ENCODE measurements at regions not wholly inside any gene's neighbourhood (a gene's known extent, or its start where the extent isn't known, plus 50 kb on each side); places are given as distances from the start of the nearest gene placed in this dataset.

GRCh38 chr5:158096835-158097234, 237.9 kb upstream of the CLINT1 start:
- no peak for DNase-seq (ENCODE audit: low read depth in 4 of 4, low spot score in 3 of 4)

DNA sequence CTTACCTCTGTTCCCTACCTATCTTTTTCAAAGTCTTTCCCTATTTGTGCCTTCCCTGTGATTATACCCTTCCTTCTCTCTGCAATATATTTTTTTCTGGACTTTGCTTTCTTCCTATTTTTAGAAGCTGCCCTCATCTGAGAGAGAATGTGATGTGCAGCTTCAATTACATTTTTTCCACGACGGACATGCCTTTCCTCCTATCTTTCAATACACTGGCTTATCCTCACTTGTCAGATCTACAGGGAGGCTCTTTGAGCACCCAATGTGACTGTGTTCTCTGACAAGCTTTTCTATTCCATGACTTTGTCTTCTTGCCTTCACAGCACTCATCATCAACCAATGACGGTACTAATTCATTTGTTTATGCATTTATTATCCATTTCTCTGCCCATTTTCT, 227.9 kb upstream of the CLINT1 start:
- DNase-seq (ENCODE audit: low read depth in 4 of 4, low spot score in 3 of 4), result no peak

DNA sequence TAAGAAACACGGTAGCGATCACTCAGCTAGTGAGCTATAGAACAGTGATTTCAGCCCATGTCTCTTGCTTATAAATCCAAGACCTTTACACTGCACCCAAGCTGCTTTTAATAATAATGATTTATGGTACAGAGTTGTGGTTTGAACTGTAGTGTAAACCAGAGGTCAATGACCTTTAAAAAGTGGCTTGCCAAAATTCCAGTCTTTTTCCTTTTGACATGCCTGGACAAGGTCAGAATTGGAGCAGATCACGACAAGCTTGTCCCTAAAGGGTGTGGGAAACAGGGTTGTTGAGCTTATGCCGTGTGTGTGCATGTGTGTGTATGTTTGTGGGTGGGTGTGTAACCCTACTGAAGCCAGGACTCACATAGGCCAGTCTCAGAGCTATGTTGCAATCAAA, 225.3 kb upstream of the CLINT1 start:
- no peak for DNase-seq (ENCODE audit: low read depth in 4 of 4, low spot score in 3 of 4)

DNA sequence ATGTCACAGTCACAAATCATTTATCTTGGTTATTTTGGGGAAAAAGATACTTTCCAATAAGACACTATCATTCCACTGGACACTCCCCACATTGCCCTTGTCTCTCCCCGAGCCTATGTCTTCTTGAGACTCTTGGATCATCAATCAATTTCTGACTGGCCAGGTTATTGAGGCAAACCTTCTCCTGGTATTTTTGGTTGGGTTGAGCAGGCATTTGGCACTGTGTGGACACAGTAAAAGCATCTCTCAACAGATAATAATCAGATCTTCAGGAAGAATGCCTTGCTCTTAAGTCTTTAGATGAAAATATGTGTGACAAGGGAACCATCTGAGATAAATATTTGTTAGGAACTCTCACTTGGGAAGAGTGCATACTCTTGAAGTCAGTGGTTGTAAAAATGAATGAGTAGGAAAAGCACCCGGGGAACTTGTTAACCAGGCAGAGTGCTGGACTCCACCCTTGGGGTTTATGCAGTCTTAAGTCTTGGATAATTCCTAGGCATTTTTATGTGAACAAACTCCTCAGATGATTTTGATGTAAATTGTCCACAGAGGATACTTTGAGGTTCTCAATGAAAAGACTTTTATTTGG, 223.8 kb upstream of the CLINT1 start:
- DNase-seq (ENCODE audit: low read depth in 4 of 4, low spot score in 3 of 4), result no peak

GRCh38 chr5:158080112-158080511, 221.2 kb upstream of the CLINT1 start:
- DNase-seq (ENCODE audit: low read depth in 4 of 4, low spot score in 3 of 4), result no peak

- no peak for DNase-seq (ENCODE audit: low read depth in 4 of 4, low spot score in 3 of 4)
These were observed 220.2 kb upstream of the CLINT1 start for GRCh38 chr5:158079097-158079496.

GRCh38 chr5:158074992-158075769, 216.2 kb upstream of the CLINT1 start:
- DNase-seq (ENCODE audit: low read depth in 4 of 4, low spot score in 3 of 4), result peak; percentile 63 to 78 (median 74)

GRCh38 chr5:158074597-158074991, 215.6 kb upstream of the CLINT1 start:
- DNase-seq (ENCODE audit: low read depth in 4 of 4, low spot score in 3 of 4), result no peak

- no peak for DNase-seq (ENCODE audit: low read depth in 4 of 4, low spot score in 3 of 4)
These were observed 211.9 kb upstream of the CLINT1 start for GRCh38 chr5:158070859-158071258.

GRCh38 chr5:158069838-158070237, 210.9 kb upstream of the CLINT1 start:
- DNase-seq (ENCODE audit: low read depth in 4 of 4, low spot score in 3 of 4), result no peak

DNA sequence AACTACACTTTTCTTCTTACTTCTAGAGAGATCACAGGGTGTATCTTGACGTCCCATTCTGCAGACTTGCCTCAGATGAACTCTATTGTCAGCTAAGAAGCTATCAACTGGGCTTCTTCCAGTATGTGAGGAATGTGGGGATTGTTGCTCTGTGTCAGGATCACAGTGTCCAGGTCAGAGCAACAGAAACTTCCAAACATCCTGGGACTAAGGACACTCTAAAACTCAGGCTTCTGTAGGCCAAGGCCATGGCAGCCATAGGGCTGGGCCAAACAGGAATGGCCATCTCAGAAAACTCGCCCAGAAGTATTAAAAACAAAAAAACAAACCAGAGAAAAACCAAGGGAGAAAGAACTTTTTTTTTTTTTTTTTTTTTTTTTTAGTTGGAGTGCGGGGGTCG, 210.0 kb upstream of the CLINT1 start:
- DNase-seq (ENCODE audit: low read depth in 4 of 4, low spot score in 3 of 4), result no peak

- no peak for DNase-seq (ENCODE audit: low read depth in 4 of 4, low spot score in 3 of 4)
These were observed 207.1 kb upstream of the CLINT1 start for GRCh38 chr5:158066076-158066475.

DNA sequence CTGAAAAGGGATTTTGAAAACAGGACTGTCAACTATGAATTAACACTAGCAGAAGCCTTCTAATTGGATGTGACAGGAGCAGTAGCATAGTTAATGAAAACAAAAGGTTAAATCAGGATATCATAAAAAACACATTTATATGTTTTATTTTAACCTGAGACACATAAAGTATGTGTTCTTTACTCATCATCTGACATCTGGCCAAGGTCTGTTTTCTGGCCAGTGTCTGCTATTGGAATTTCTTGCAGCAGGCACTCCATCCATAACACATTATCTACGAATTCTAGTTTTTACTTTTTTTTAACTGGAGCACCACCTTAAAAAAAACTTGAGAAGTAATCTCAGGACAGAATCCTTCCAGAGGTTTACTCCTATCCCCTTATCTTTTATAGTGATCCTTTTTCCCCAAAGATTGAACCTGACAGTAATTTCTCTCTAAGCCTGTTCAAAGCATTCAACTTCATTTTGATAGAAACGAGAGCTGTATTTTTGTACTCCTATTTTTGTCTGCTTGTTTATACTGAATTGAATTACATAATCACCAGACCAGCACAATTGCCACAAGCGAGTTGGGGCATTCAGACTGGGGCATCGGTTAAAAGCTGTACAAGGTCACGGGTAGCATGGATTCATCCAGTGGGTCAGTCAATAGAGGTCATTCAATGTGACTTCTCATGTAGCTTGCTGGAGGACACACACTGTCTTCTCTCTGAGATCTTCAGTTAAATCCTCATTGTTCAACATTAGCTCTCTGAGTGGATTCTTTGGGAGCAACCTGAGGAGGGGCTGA, 205.6 kb upstream of the CLINT1 start:
- DNase-seq (ENCODE audit: low read depth in 4 of 4, low spot score in 3 of 4), result no peak

- DNase-seq (ENCODE audit: low read depth in 4 of 4, low spot score in 3 of 4), result no peak
These were observed 204.1 kb upstream of the CLINT1 start for GRCh38 chr5:158063052-158063451.

DNA sequence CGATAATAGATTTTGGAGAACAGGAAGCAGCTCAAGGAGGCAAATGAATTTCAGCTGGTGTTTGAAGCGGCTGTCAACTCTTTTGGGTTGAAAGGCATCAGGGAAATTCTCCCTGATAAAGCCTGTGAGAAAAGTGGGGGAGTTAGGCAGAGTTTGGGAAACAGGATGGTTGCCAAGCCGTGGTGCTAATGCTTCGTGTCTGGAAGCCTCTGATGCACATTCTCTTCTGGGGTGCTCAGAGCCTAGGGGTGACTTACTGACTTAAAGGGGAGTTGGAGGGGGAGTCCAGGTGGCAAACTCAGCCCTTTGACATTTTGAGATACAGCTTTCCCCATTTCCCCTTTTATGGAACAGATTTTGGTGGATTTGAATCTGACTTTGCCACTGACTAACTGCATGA, 202.5 kb upstream of the CLINT1 start:
- no peak for DNase-seq (ENCODE audit: low read depth in 4 of 4, low spot score in 3 of 4)

DNA sequence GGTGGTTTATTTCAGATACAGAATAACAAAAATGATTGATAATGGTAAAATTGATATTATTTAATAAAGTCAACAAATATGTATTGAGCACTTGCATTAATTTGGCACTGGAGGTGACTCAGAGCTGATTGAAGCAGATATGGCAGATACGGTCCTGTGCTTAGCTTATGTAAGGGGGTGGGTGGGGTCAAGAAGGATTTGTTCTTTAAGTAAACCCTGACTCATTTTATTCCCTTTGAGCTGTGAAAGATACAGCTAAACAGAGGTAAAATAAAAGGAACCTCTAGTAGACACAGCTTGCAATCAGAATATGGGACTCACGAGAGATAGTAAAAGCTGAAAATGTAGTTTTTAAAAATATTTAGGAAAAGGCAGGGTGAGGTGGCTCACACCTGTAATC, 201.3 kb upstream of the CLINT1 start:
- no peak for DNase-seq (ENCODE audit: low read depth in 4 of 4, low spot score in 3 of 4)

DNA sequence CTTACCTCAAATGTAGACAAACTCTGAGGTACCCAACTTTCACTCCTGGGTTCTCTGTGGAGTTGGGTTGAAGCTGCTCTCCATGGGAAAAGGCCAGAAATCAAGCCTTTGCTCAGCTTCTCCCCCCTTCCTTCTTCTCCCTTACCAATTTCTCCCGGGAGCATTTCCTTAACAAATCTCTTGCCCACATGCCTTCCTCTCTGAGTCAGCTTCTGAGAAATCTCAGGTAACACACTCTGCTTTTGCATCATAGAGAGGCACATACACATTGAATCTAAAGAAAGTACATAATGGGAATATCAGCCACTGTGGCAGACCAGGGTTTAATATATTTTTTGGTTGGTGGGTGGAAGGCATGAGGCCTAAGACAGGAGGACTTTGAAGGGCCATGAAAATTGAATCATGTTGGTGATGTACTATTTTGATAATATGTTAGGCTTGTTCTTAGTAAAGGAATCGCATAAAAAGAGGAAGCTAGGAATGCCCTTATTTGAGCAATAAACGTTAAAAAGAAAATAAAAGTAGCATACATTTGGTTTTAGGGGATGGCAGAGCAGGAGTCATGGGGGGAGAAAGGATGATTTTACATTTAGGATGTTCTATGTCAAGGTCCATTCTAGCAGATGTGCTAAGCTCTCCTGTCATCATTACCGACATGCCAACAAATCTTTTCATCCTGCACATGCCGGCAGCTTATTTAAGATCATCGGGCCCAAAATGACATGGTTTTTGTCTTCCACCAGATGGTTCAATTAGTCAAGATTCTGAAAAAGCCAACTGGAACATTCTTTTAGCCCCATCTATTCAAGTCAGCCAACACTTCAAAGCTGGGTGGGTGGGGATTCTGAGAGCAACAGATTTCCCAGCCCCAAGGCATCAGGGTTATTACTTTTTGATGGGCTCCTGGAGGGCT, 199.5 kb upstream of the CLINT1 start:
- no peak for DNase-seq (ENCODE audit: low read depth in 4 of 4, low spot score in 3 of 4)

- DNase-seq (ENCODE audit: low read depth in 4 of 4, low spot score in 3 of 4), result no peak
These were observed 197.3 kb upstream of the CLINT1 start for GRCh38 chr5:158056130-158056825.

GRCh38 chr5:158055111-158055501, 196.2 kb upstream of the CLINT1 start:
- DNase-seq (ENCODE audit: low read depth in 4 of 4, low spot score in 3 of 4), result no peak
